Activated T-cell treated with anti-CD3 and anti-CD28 coated beads for 1 hour (primary cell): ENCODE measurements at regions not wholly inside any gene's neighbourhood (a gene's known extent, or its start where the extent isn't known, plus 50 kb on each side); places are given as distances from the start of the nearest gene placed in this dataset.

Experiments used
- DNase-seq: peaks from one replicate; pipeline ENCODE4 v3.0.0-alpha.2; 2020; ENCODE audit warnings: low read depth

DNA sequence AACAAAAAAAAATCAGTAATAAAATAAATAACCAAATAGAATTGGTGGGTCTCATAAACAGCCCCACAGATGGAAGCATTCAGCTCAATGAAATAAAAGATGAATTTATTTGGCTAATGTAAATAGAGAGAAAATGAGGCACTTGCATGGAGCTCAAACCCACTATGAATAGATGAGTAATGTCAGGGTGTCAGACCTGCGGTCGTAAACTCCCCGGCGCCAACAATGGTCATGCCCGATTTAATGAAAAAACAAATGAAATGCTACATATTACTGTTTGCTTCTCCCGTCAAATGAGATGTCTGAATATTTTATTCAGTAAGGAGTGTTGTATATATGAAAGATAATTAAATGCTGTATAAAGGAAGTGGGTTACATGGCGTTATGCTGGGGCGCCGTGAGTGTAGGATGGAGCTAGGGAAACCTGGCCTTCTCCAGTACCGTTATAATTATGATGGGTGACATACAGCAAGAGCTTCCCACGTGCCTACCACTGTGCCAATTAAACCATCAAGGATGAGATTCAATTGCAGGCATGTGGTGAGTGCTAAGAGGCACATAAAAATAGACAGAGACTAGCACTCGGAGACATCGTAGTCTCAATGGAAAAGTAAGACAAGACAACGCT, 648.1 kb downstream of the BCL11B start:
- no peak for DNase-seq

DNA sequence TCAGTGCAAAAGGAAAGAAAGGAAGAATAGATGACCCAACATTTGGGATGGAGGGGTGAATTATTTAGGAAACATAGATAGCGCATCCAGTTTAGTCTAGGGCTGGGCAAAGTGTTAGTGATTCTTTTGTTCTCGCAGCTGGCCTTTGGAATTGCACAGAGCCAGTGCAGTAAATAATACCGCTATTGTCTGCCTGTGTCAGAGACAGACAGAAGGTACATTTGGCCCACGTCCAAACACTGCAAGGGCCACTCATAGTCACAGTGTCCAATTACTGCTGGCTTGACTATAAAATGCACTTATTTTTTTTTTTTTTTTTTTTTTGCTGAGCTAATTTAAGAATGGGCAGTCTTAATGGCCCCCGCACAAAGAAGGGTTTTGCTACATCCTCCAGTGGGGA, 638.6 kb downstream of the BCL11B start:
- DNase-seq: no peak

DNA sequence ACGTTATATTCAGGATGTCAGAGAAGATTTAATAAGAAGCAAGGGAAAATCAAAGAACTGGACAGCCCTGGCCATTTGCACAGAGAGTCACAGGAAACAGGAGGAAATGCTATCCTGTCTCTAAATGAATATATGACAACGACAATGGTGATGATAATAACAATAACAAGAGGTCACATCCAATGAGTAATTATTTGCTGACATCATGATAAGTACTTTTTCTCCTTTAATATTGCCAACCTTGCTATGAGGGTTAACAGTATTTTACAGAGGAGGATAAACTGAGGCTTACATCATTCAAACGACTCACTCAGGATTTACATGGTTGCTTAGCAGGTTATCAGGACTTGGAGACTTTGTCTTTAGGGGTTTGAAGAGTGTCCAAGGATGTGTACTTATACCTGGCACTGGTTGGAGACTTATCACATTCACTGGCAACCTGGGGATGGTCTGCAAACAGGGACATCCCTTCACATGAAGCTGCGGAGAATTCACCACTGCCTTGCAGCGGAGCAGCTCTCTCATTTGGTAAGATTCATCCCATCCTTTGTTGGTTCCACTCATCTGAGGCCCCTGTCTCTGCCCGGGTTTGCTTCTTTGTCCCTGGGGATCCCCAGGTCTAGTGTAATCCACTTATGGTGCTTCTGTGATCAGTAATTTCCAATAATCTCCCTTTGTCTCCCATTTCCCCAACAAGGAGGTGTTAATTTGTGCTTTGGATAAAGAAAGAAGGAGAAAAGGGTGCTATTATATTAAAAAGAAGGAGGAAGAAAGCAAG, 637.8 kb downstream of the BCL11B start:
- no peak for DNase-seq

DNA sequence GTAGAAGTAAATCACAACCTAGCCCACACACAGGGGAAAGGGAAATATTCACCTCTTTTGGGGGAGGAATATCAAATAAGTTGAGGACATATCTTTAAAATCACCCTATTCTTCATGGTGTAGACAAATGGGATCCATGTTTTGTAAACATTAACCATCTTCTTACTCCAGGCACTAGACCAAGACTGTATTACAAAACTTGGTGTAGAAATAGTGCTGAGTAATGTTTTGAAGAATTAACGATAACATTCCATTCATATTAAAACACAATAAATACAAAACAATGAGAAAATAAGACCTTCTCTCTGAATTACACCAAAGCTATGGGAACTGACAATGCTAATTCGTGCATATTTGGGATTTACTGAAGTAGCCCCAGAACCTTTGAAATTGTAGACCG, 633.6 kb downstream of the BCL11B start:
- no peak for DNase-seq

- no peak for DNase-seq
Observed at GRCh38 chr14:98647754-98648153, 624.2 kb downstream of the BCL11B start.

DNA sequence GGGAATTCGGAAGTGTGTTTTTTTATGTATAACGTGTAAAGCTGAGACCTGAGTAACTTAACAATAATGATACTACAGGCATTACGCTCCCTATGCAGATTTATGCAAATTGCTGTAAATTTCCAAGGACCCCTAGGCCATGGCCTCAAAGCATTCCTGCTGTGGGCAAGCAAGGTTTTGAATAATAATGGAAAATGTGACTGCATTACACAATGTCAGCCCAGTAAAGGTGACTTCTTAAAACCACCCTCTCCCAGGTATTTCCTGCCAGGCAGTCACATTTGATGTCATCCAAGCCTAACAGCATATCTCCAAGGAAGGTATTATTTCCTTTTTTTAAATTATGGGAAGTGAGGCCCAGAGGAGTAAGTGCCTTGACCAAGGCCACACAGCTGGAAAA, 621.0 kb downstream of the BCL11B start:
- no peak for DNase-seq

DNA sequence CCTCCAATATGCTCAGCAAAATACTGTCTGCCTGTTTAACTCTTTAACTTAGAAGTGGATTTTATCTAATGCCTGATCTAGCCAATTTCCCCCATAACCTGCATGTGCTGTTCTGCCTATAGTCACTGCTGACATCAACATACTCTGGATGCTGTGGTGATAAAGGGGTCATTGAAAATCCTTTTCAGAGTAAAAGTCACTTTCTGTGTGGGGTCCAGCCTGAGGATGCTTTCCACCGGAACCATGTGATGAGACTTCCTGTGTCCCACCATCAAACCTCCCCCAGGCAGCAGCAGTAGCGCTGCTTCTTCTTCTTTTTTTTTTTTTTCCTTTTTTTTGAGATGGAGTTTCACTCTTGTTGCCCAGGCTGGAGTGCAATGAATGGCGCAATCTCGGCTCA, 607.0 kb downstream of the BCL11B start:
- no peak for DNase-seq

GRCh38 chr14:98666545-98666944, 605.5 kb downstream of the BCL11B start:
- DNase-seq: no peak

DNA sequence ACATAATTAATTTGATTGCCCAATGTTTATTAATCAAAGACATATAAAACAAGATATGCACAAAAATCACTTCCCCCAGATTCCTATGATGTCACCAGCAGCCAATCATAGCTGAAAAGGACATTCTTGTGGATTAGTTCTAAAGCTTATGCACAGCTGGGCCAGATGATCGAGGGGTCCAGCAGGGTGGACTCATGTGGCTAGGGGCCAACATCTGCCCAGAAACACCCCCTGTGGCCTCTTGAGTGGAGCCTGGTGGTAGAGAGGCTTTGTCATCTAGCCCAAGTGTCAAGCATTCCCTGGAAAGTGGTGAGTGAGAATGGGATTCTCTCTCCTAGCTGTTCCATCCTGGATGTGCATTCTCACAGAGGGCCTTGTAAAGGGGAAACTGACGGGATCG, 590.0 kb downstream of the BCL11B start:
- DNase-seq: no peak

GRCh38 chr14:98682726-98683125, 589.3 kb downstream of the BCL11B start:
- no peak for DNase-seq

- DNase-seq: no peak
Observed at GRCh38 chr14:98684468-98684867, 587.5 kb downstream of the BCL11B start.

DNA sequence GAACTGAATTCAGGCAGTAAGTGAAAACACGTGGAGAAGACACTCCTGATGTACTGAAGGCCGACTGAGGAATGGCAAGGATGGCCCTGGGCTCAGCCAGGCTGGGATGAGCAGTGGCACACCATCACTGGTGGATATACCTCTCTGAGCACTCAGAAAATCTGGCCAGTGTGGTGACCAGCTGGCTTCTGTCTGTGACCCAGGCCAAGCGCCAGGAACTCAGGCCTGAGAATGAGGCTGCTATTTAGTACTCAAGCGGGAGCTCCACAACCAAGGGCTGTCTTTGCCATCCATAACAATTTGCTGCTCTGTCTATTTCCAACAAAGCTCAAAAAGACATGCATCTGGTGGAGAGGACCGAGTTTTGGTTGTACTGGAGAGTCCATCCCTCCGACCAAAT, 586.3 kb downstream of the BCL11B start:
- no peak for DNase-seq

GRCh38 chr14:98688446-98688845, 583.6 kb downstream of the BCL11B start:
- no peak for DNase-seq

DNA sequence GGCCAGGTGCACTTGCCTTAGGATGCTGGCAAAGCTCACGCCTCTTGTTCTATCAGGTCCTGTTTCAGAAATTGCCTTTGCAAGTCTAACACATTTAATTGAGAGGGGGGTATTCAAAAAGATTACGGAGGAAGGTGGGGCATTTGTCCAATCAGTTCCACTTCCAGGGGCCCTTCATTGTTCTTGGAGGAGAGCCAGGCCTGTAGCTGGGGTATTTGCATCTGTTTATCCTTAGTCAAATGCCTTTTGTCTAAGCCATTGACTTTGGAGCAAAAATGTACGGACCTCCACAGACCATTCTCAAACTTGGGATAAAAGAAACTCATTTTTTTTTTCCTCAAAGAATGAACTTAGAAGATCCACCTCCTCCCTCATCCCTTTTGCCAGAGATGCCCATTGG, 582.0 kb downstream of the BCL11B start:
- DNase-seq: no peak

DNA sequence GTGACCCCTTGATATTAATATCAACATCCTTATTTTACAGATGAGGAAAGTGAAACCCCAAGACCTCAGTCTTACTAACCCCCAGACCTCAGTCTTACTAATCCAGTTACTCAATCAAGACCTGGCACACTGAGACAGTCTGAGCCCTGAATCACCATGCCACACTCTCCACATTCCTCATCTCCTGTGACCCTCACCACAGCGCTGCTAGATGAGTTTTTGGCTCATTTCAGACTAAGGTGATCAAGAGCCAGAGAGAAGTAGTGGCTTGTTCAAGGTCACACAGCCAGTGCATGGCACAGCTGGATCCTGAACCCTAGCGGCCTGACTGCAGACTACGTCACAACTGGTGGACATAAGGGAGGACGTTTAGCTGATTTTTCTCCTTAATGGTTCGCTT, 579.2 kb downstream of the BCL11B start:
- DNase-seq: no peak

DNA sequence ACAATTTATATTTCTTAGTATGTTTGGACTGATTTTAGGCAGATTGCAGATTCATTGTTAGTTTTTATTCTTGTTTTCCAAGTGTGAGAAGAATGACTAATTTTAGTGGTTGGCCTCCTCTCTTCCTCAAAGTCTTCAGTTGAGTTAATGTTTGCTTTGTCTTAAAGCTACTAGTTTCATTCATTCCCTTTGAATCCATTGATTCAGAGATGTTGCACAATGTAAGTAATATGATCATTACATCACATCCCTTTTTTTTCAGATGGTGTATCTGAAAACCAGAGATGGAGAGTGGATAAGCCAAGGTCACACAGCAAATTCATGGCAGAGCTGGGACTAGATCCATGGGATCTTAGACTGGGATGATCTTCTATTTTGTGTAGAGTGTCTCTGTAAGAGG, 577.5 kb downstream of the BCL11B start:
- no peak for DNase-seq

DNA sequence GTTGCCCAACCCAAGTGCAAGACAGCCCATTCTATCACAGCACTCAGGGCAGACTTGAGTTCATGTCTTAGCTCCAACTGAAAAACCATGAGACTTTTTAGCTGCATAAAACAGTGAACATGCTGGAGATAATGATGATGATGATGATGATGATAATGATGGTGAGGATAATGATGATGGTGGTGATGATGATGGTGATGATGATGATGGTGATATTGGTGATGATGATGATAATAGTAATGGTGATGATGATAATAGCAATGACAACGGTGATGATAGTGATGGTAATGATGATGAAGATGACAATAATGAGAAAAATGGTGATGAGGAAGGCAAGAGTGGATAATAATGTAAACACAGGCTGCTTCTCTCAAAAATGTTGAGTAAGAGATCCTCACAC, 576.2 kb downstream of the BCL11B start:
- DNase-seq: no peak

DNA sequence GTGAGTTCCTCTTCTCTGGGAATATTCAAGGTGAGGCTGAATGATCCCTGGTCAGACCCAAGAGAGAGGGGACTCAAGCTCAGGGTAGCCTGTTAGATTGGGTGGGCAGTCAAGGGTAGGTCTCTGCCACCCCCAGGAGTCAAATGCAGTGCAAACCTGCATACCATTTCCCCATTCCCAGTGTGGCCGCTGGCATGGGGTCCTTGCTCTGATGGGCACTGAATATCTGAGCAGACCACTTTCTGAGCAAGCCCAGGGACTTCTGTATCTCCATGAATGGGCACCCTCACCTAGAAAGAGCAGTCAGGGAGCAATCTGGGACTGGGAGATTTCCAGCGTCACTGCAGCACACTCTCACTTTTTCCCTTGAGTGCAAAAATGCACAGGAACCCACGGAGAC, 573.7 kb downstream of the BCL11B start:
- no peak for DNase-seq

DNA sequence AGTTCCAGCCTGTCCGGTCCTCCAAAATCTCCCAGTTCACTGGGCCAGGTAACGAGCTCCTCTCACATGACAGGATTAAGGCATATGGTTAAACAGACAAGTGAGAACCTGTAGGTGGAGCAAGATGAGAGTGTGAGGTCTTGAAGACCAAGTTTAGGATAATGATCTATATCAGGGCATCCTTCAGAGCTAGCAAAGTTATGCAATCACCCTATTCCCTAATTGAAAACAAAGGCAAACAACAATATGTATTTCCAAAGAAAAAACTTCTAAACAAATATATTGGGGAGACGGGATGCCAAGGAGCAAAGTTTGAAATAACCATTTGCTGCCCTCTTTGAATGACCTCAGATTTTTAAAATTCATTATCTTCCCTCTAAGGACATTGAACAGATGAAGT, 571.2 kb downstream of the BCL11B start:
- DNase-seq: no peak

GRCh38 chr14:98701377-98701776, 570.6 kb downstream of the BCL11B start:
- no peak for DNase-seq

DNA sequence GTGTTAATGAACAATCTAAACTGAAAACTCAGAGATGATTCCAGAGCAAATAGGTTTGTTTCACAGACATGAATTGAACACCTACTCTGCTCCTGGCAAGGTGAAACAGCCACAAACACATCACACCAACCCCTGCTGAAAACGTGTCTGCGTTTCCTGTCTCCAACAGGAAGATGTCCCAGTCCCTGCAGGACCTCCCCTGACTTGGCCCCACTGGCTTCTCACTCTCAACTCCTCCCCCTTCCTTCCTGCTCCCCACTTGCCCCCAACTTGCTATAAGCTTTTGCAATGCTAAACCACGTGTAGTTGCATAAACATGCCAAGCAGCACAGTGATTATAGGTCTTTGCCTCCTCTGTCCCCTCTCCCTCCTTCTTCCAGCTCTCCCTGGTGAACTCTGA, 567.6 kb downstream of the BCL11B start:
- DNase-seq: peak; percentile 7

DNA sequence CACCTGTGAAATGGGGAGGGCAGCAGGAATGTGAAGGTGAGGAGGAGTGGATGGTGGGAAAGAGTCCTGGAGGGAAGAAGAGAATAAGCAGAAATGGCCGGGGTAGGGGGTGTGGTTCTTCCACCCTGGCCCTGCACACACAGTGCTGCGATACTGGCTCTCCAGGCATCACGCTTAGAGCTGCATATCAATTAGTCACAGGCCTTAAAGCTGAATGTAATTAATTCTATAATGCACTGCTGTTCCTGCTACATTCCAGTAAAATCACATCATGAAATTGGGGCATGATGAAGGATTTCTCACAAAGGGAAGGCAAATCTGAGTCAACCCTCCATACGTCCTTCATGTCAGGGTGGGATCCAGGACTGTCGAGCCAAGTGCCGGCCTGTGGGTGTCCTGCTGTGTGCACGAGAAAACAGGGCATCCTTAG, 566.1 kb downstream of the BCL11B start:
- no peak for DNase-seq

DNA sequence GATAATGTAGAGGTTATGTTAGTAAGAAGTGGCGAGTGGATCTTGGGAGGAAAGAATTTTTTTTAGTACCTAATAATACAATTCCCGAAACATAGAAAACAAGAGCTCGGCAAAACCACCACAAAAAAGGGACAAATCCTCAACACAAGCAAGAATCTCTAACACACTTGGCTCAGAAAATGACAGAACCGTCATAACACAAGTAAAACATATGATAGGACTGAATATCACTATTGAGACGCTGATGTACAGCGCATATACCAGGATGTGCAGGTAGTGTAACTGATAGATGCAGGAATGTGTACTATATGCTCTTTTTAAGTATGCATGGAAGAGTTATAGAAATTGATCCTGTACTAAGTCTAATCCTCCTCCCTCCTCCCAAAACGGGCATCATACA, 564.5 kb downstream of the BCL11B start:
- no peak for DNase-seq

- DNase-seq: no peak
Observed at GRCh38 chr14:98708555-98708954, 563.4 kb downstream of the BCL11B start.
